Activated CD4-positive, alpha-beta T cell treated with anti-CD3 and anti-CD28 coated beads for 24 hours (primary cell): ENCODE measurements at regions not wholly inside any gene's neighbourhood (a gene's known extent, or its start where the extent isn't known, plus 50 kb on each side); places are given as distances from the start of the nearest gene placed in this dataset.
A peak's percentile ranks its signal among the peaks of the same experiment; 100 is the strongest.

ENCODE experiments used
- DNase-seq, 2 donors: peaks; one replicate each; pipeline ENCODE4 v3.0.0-alpha.2; 2020; ENCODE audit warnings: low read depth in 2 of 2

- DNase-seq, result no peak
Measured at GRCh38 chr6:44012078-44012493, 115.2 kb downstream of the MRPL14 start.

- DNase-seq, result no peak
Measured at GRCh38 chr6:44011350-44011920, 115.8 kb downstream of the MRPL14 start.

GRCh38 chr6:44010411-44011349, 116.6 kb downstream of the MRPL14 start:
- DNase-seq, result no peak

- no peak for DNase-seq
Measured at GRCh38 chr6:44009425-44010321, 117.6 kb downstream of the MRPL14 start.

- DNase-seq, result no peak
Measured at GRCh38 chr6:44008821-44009370, 118.4 kb downstream of the MRPL14 start.

- no peak for DNase-seq
Measured at GRCh38 chr6:44007818-44008621, 119.2 kb downstream of the MRPL14 start.

- DNase-seq, result no peak
Measured at GRCh38 chr6:44006872-44007303, 120.4 kb downstream of the MRPL14 start.

- DNase-seq, result no peak
Measured at GRCh38 chr6:44006123-44006871, 121.0 kb downstream of the MRPL14 start.

- no peak for DNase-seq
Measured at GRCh38 chr6:44005507-44005903, 121.7 kb downstream of the MRPL14 start.

GRCh38 chr6:44004625-44005506, 122.4 kb downstream of the MRPL14 start:
- no peak for DNase-seq

GRCh38 chr6:44004136-44004535, 123.1 kb downstream of the MRPL14 start:
- no peak for DNase-seq

GRCh38 chr6:44003345-44004061, 123.7 kb downstream of the MRPL14 start:
- no peak for DNase-seq

GRCh38 chr6:44002593-44003344, 124.5 kb downstream of the MRPL14 start:
- DNase-seq, result peak; percentile 31 to 51

- no peak for DNase-seq
Measured at GRCh38 chr6:44002067-44002592, 125.1 kb downstream of the MRPL14 start.

GRCh38 chr6:44001318-44002066, 125.8 kb downstream of the MRPL14 start:
- no peak for DNase-seq

- DNase-seq, result no peak
Measured at GRCh38 chr6:44000164-44000842, 126.9 kb downstream of the MRPL14 start.
